HG02943 (cell line): ENCODE measurements at regions not wholly inside any gene's neighbourhood (a gene's known extent, or its start where the extent isn't known, plus 50 kb on each side); places are given as distances from the start of the nearest gene placed in this dataset.

Experiments
- ATAC-seq: cut with Tn5 transposase; IDR thresholded peaks from one replicate; pipeline ENCODE4 v1.9.1; 2021; ENCODE audit warnings: mild to moderate bottlenecking, low read depth, moderate library complexity; ENCODE audit not compliant: unreplicated experiment

DNA sequence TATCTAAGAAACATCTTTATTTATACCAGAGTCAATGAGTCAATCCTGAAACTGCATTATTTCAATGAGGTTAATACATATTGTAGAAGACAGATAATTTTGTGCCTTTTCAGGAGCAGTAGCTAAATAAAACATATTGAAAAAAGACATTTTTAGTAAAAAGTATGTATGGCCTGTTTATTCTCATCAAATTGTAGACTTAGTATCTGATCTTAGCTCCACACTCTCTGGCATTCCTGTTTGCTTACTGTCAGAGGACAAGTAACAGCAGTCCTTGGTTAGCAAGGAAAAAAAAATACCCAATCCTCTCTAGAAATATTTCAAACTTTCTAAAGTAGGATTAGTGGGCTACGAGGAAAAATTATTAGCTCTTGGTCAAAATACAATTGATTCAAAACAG is 50.5 kb upstream of the GUCY1A1 start:
- no peak for ATAC-seq

DNA sequence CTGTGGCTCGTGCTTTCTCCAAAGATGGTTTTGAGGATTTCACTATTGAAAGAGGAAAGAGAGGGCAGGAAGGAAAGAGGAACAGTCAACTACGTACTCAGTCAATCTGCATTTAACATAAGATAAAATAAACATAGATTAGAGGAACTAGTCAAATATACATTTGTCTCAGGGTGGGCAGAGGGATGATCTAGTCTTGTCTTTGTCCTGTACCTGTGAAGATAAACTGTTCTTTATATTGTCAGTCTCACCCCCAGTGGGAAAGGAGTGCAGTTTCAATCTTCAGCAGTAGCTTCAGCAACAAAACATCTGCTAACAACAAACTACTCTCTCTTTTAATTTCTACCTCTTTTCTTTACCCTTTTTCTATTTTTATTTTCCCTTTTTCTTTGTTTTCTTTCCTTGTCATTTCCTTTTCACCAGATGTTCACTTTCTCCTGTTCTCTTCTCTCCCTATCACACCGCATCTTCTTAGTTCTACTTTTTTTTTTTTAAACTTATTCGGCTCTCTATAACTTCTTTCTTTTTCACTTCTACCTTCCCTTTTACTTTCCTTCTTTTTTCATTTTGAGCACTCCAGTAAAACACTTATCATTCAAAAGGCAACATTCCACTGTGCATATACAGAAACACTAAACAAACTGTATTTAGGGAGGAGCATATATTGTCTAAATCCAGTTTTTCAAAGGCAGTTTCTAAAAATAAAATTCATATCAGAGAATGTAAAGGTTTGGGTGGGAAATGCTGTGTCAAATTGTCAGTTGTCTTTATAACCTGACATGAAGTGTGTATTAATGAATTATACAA is 51.4 kb upstream of the GUCY1A1 start:
- no peak for ATAC-seq

DNA sequence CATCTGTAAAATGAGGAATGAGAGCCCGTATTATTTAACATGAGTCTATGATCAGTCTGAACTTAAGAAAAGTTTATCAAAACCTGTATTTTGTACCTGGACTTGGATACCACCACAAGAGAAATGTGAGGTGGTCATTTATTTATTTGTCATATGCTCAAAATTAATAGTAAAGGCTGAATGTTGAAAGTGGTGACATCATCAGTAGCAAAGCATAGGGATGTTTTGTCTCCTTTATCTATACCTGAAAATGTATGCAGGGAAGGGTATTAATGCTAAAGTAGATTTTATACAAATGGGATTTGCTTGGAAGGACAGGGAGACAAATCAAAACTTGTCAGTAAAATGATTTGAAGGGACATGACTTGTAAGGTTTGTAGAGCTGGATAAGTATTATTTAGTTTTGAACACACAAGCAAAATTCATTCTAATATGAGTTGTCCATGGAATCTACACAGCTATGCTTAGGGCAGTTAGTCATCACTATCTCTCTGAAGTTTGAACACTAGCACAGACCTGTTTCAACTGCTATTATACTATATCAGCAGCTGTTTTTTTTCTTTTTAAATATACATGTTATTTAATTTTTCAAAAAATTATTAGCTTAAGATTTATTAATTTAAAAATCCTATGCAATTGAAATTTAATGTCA is 52.4 kb upstream of the GUCY1A1 start:
- ATAC-seq: no peak

DNA sequence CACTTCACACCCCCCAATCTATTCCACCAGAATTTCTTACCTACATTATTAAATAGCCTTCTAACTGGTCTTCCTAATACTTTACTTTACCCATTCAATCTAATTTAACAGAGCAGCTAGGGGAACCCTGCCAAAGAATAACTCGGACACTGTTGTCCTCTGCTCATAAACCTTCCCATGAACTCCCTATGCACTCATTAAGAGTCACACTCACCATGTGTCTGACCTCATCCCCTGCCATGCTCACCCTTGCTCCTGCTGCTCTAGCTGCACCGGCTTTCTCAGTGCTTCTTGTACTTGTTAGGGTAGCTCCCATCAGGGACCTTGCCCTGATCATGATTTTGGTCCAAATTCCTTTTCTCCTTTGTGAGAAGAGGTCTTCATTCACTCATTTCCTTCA is 54.6 kb upstream of the GUCY1A1 start:
- no peak for ATAC-seq

DNA sequence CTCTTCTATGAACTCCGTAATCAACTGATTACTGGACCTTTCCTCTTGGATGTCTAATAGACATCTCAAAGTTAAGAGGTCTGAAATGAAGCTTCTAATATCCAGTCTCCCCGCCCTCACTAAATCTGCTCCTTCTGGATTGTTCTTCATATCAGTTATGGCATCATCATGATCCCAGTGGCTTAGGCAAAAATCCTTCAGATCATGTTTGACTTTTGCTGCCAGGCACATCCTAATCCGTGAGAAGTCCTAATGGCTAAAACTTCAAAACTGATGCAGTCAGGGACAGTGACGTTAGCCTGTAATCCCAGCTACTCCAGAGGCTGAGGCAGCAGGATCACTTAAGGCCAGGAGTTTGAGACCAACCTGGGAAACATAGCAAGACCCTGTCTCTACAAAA is 55.1 kb upstream of the GUCY1A1 start:
- ATAC-seq: no peak

DNA sequence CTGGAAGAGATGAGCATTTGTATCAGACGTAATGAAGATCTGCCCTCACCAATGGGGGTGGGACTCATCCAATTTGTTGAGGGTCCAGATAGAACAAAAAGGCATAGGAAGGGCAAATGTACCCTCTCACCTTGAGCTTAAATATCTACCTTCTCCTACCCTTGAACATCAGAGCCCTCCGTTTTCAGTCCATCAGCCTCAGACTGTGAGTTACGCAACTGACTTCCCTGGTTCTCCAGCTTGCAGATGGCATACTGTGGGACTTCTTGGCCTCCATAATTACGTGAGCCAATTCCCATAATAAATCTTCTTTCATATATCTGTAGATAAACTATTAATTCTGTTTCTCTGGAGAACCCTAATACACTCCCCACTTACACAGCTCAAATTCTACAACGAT is 56.5 kb upstream of the GUCY1A1 start:
- no peak for ATAC-seq

DNA sequence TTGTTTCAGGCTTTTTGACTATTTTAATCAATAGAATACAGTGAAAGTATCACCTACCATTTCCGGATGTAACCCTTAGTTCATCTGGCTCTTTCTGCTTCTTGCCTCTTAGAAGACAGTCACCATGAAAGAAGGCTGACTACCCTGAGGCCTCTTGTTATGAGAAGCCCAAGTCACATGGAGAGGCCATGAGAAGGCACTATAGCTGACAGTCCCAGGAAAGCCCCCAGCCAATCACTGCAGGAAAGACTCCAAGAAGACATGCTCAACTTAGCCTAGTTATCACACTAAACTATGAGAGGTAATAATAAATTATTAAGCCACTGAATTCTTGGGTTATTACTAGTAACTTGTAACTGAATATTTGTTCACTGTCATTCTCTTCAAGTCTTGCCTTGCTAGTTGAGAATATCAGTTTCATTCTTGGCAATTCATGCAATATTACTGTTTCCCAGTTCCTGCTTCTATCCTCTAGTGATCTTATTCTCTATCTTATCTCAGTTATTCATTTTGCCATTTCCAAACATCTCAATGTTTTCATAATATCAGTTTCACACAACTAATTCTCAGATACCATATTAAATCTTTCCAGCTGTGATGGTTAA is 57.1 kb upstream of the GUCY1A1 start:
- peak; percentile 61 for ATAC-seq

DNA sequence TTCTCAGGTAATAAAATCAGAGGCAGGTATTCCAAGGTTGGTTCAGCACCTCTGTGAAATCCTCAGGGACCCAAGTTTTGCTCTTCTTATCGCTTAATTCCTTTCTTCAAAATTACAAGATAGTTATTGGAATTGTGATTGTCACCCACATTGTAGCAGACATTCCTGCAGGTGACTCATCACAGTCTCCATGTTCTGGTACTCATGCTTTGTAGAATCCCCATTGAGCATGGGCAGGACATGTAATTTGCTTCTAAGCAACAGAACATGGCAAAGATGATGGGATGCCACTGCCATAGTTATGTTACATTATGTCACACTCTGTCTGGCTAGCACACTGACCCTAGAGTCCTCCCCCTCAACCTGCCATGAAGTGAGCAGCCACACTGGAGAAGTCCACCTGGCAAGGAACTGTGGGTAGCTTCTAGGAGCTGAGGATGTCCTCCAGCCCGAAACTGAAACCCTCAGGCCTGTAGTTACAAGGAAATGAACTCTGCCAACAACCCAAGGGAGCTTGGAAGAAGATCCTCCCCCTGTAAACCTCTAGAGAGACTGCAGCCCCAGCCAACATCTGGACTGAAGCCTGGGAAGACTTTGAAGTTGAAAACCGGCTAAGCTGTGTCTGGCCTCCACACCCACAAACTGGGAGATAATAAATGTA is 58.3 kb upstream of the GUCY1A1 start:
- no peak for ATAC-seq

DNA sequence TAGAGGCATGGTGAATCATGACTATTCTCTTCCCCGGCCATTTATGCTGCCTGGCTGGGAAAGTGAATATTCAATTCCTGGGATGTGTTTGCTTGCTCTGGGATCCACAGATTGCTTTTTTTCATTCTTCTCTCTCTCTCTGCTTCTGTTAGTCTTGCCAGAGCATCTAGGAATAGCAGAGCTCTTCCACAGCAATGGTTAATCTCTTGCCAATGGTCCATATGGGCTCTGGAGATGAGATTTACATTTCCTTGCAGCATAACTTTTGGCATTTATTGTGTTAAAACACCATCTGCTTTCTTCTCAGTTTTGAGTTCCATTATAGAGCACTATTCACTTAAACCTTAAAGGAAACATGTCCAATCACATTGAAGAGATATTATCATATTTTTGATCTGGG is 59.2 kb upstream of the GUCY1A1 start:
- no peak for ATAC-seq

DNA sequence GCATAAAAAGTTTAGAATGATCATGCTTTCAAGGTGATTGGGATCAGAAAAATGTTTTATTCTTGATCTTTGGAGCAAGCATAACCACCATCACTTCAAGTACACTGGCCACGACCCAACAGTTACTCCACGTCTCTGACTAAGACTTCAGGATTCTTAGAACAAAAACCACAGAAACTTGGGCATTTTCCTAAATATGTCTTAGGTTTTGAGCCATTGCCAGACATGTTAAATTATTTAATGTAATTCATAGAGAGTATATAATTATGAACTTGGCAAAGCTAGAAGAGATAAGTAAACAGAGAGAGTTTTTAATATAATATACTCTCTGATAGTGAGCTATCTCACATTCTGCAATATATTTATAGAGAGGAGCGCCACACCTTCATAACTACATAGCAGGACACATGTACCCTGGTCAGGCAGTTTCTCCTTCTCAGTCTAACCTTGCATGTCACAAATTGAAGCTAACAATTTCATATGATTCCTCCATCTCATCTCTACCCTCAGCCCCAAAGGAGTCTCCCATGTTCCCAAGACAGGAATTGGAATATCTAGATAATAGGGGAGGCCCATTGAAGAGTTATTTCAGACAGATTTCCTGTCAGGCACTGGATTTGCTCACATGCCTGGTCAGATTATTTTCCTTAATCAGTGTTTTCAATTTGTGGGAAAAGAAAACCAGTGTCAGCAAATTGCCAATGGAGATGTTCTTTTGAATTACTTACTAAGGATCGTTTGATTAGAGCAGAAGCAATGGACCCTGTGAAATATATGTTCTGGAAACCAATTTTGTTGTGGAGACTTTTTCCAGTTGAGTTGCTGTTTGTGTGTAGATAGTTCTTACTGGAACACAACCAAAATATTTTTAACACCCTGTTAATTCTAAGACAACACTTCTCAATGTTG is 61.7 kb upstream of the GUCY1A1 start:
- no peak for ATAC-seq

DNA sequence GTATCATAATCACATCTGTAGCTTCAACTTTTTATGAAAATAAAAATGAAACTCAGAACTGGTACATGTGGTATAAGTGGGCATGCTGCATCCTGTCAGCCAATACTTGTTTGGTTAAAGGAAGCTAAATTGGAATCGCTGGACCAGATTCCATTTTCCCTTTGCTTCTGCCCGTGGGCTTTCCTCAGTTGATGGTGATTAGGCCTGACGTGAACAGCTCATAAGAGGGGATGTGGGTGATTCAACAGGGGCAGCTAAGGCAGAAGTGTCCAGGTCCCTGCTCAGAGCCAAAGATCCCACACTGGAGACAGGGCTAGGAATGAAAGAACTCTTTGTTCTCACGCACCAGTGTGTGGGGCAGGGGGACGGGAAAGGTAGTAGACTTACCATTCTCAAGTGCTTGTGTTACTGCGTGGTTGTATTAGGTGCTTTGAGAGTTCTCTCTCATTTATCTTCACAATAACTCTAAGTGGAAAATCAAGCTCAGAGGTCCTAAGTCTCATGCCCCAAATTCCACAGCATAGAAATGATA is 63.2 kb upstream of the GUCY1A1 start:
- ATAC-seq: peak; percentile 64

DNA sequence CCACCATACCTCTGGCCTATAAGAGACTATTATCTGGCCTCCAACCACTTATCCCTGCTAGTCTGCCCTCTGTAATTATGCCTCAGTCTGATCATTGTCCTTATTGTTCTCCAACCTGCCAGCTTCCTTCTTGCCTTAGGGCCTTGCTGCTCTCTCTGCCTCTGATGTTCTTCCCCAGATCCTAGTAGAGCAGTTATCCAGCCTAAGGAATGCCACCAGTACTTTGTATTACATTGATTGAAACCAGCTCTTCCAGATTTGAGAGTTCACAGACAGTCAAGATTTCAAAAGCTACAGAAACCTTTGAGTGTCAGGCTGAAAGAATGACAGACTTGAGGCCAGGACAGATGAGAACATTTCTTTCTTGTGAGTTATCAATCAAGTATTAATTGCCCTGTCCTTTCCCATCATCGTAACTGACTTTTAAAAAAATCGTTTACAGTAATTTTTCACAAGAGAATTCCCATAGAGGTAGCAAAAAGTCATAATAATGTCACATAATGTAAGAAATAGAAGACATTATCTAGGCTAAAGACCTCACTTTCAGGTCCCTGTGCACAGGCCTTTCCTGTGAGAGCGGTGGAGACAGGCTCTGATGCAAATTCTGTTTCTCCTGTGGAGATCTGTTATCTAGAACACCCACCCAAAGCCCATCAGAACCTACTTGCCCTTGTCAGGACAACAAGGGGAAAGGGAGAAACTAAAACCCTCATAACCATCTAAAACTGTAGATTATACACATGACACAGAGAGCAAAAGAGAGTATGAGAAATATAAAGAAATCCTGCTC is 64.1 kb upstream of the GUCY1A1 start:
- no peak for ATAC-seq

DNA sequence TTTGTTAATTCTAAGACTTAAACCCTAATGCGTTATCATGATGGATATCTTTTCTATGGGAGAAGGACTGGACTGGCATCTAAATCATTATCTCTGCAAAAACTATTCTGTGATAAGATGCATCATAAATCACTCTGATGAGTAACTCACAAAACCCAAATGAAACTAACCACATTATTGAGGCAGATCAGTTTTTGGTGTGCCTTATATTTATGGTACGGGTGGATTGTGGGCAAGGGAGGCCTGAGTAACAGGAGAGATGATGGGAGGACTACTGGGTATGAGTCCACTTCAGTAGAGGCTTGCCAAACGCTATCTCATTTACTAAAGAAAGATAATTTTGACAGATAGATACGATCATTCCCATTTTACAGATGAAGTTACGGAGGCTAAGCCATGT is 66.4 kb upstream of the GUCY1A1 start:
- ATAC-seq: no peak

DNA sequence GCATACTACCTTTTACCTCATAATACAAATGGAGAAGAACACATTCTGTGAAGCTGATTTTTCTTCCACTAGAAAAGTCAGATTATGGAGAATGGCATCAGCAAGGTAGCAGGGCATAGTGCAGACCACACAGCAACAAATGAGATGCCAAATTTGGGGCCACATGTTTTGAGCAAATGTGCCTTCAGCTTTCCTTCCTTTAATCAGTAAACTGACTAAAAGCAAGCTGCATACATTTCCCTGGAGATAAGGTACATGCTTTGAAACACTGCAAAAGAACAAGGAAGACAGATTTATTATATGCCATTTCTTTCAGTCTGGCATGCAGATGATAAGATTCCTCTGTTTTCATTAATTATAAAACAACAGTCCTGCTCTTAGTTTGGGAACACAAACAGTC is 67.1 kb upstream of the GUCY1A1 start:
- no peak for ATAC-seq

DNA sequence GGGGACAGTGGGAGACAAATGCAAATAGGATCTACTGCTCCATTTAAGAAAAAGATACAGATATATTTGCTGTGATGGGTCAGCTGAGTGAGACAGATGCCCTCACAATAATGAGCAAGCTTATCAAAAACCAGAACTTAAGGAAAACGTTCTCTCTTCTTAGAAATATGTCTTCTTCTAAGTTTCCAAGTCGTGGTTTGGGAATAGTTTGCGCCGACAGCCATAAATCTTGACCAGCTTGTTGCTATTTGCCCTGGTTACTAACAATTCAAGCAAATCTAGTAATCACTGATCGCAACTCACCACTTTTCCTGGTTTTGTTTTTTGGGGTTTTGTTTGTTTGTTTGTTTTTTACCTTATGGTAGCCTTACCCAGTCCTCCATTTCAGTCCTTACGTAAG is 67.6 kb upstream of the GUCY1A1 start:
- ATAC-seq: no peak

DNA sequence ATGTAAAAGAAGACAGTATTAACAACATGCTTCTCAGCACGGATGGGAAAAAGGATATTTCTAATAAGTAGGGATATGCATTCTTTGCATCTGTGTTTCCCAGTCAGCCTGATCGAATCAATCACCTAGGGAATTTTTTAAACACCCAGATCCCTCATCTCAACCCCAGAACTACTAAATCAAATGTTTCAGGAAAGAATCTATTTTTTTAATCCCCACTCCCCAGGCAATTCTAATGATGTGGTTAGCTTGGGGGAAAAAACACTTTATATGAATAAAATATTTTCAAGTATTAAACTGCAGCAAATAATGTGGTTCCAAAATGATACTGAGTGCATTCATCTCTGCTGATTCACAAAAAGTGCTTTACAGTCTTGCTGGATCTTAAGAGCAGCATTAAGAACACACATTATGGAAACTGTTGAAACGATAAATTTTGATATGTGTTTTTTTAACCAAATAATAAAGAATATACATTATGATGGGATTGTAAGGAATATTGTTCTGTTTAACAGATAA is 68.7 kb upstream of the GUCY1A1 start:
- ATAC-seq: no peak

DNA sequence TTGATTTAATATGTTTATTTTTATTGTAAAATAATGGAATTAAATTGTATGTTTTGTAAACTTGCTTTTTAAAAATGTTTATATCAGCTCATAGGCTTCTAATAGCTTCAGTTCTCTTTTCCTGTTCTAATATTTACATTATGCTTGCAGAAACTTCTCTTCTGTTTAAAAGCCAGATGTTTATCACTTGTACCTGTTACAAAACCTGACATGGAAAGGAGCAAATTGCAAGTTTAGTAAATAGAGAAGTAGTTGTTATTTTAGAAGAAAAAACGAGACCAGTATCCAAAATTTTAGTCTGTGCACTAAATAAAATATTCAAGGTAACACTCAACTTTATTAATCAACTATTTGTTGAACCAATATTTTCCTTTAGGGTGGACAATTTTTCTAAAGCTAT is 69.4 kb upstream of the GUCY1A1 start:
- ATAC-seq: no peak

DNA sequence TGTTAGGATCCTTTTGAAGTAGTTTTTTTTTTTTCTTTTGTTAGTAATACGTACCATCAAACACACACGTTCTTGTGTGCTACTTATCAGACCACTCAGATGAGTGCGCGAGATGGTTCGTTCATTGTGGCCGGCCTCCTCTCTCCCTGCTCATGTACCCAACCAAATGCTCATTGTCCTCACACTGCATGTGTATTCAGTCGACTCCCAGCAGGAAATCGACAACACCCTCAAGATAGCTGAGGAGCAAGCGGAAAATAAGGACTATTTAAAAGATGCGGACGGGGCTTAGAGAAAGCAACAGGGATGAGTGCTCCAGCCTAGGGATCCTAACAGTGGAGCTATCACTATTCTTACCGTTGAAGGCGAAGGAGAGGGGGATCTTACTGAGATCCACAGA is 72.9 kb upstream of the GUCY1A1 start:
- ATAC-seq: no peak

DNA sequence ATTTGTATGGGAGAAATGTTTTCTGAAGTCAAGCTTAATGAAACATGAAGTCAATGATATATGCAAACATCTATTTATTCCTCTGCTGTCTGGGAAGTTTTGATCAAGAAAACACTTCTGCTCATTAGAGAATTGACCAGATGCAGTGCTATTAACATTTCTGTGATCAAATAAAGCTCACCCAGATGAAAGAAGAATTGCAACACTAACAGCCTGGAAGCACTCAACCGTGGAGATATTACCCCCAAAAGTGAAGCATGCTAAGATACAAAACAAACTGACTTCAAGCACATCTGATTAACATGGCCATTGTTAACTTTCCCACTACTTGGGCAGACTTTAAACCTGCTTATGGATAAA is 73.7 kb upstream of the GUCY1A1 start:
- ATAC-seq: no peak
